ENCODE measurements at regions not wholly inside any gene's neighbourhood (a gene's known extent, or its start where the extent isn't known, plus 50 kb on each side); places are given as distances from the start of the nearest gene placed in this dataset.

DNA sequence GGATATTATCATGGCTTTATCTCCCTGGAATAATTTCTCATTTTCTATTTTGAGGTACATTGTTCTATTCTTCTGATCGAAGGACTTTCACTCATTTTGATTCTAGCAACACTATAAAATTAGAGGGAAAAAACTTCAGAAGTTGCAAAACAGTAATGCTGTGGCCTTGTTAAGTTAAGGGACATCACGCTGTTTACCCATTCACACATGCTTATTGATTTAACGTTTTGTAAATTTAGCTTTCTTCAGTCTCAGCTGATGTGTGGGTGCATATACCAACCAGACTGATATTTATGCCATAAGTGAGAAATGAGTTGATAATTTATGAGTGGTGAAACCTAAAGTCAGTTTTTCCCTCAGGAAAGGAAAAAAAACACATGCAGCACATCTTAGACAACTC lies 63.5 kb upstream of the RELN start:
- H3K9me3 ChIP-seq = no peaks in the 10 kb centered on the region
- no TSS peak for BruUV-seq (replicated peaks)
- H3K27me3 Mint-ChIP-seq (ENCODE audit: insufficient read depth, unreplicated experiment) = no peaks in the 10 kb centered on the region
- DNase-seq = no peak
- H3K36me3 Mint-ChIP-seq (ENCODE audit: insufficient read depth, unreplicated experiment) = peaks cover 5% of the 10 kb centered on the region
- peaks cover under 1% of the 10 kb centered on the region for H3K9me3 Mint-ChIP-seq (ENCODE audit: unreplicated experiment)
- H3K4me1 Mint-ChIP-seq (ENCODE audit: low read depth, unreplicated experiment) = no peaks in the 10 kb centered on the region
- H3K4me3 ChIP-seq (ENCODE audit: low read depth, low read length) = no peak overlapping the region
- H3K4me1 ChIP-seq = no peaks in the 10 kb centered on the region
- POLR2A ChIA-PET = no interaction called here
- intact Hi-C loops (cut with micrococcal nuclease; ENCODE audit: unreplicated experiment) = no loop called here
- H3K36me3 ChIP-seq (ENCODE audit: control insufficient read depth, insufficient read depth, low read length) = no peaks in the 10 kb centered on the region
- no peaks in the 10 kb centered on the region for H3K27me3 ChIP-seq (replicated peaks; ENCODE audit: control insufficient read depth, insufficient read depth, low read length)
- TF ChIP-seq, protein P1, sequence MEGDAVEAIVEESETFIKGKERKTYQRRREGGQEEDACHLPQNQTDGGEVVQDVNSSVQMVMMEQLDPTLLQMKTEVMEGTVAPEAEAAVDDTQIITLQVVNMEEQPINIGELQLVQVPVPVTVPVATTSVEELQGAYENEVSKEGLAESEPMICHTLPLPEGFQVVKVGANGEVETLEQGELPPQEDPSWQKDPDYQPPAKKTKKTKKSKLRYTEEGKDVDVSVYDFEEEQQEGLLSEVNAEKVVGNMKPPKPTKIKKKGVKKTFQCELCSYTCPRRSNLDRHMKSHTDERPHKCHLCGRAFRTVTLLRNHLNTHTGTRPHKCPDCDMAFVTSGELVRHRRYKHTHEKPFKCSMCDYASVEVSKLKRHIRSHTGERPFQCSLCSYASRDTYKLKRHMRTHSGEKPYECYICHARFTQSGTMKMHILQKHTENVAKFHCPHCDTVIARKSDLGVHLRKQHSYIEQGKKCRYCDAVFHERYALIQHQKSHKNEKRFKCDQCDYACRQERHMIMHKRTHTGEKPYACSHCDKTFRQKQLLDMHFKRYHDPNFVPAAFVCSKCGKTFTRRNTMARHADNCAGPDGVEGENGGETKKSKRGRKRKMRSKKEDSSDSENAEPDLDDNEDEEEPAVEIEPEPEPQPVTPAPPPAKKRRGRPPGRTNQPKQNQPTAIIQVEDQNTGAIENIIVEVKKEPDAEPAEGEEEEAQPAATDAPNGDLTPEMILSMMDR (IDR thresholded peaks at IDR 0.05; ENCODE audit: insufficient read depth in 1 of 2, low read depth in 1 of 2, low read length in 1 of 2, severe bottlenecking in 1 of 2, unreplicated experiment in 1 of 2) = no peak
- H3K27ac Mint-ChIP-seq (ENCODE audit: unreplicated experiment) = no peak overlapping the region
- CTCF ChIA-PET = no interaction called here
- H3K4me3 Mint-ChIP-seq (ENCODE audit: unreplicated experiment) = no peak overlapping the region

- H3K27me3 Mint-ChIP-seq (ENCODE audit: insufficient read depth, unreplicated experiment) = no peaks in the 10 kb centered on the region
- no peak overlapping the region for H3K27ac Mint-ChIP-seq (ENCODE audit: unreplicated experiment)
- CTCF ChIA-PET = no interaction called here
- DNase-seq = no peak
- H3K4me1 ChIP-seq = no peaks in the 10 kb centered on the region
- POLR2A ChIA-PET = no interaction called here
- H3K36me3 ChIP-seq (ENCODE audit: control insufficient read depth, insufficient read depth, low read length) = no peaks in the 10 kb centered on the region
- peaks cover 5% of the 10 kb centered on the region for H3K36me3 Mint-ChIP-seq (ENCODE audit: insufficient read depth, unreplicated experiment)
- no TSS peak for BruUV-seq (replicated peaks)
- TF ChIP-seq, protein P1 (IDR thresholded peaks at IDR 0.05; ENCODE audit: insufficient read depth in 1 of 2, low read depth in 1 of 2, low read length in 1 of 2, severe bottlenecking in 1 of 2, unreplicated experiment in 1 of 2) = no peak
- H3K27me3 ChIP-seq (replicated peaks; ENCODE audit: control insufficient read depth, insufficient read depth, low read length) = no peaks in the 10 kb centered on the region
- no peak overlapping the region for H3K4me3 Mint-ChIP-seq (ENCODE audit: unreplicated experiment)
- H3K4me1 Mint-ChIP-seq (ENCODE audit: low read depth, unreplicated experiment) = no peaks in the 10 kb centered on the region
- no peak overlapping the region for H3K4me3 ChIP-seq (ENCODE audit: low read depth, low read length)
- H3K9me3 ChIP-seq = no peaks in the 10 kb centered on the region
- no peaks in the 10 kb centered on the region for H3K9me3 Mint-ChIP-seq (ENCODE audit: unreplicated experiment)
- intact Hi-C loops (cut with micrococcal nuclease; ENCODE audit: unreplicated experiment) = no loop called here
Observed at GRCh38 chr7:104048055-104048454, 58.6 kb upstream of the RELN start.

DNA sequence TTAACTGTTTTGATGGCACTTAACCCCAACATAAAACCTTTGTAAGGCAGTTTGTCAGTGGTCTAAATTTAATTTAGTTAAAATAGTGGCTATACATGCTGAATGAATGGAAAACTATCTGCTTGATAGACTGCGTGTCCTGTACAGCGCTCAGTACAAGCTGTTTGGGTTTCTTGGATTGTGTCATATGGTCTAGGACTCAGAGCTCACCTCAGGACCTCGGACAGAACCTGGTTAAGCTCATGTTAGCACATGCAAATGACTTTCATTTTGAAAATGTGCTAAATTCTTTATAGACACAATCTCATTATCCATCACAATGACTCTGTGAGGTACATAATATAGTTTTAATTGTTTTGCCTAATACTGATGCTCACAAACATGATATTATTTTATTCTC lies 55.7 kb upstream of the RELN start:
- Mint-ChIP-seq H3K27ac (ENCODE audit: unreplicated experiment) (no peak overlapping the region), H3K4me1 (ENCODE audit: low read depth, unreplicated experiment) (no peaks in the 10 kb centered on the region), H3K4me3 (ENCODE audit: unreplicated experiment) (no peak overlapping the region), H3K9me3 (ENCODE audit: unreplicated experiment) (no peaks in the 10 kb centered on the region), H3K36me3 (ENCODE audit: insufficient read depth, unreplicated experiment) (no peaks in the 10 kb centered on the region), H3K27me3 (ENCODE audit: insufficient read depth, unreplicated experiment) (no peaks in the 10 kb centered on the region)
- DNase-seq = no peak
- Histone ChIP-seq H3K4me1 (no peaks in the 10 kb centered on the region; the same call in 1 of the 2 replicates), H3K4me3 (ENCODE audit: low read depth, low read length) (no peak overlapping the region), H3K36me3 (ENCODE audit: control insufficient read depth, insufficient read depth, low read length) (no peaks in the 10 kb centered on the region), H3K27me3 (replicated peaks; ENCODE audit: control insufficient read depth, insufficient read depth, low read length) (no peaks in the 10 kb centered on the region), H3K9me3 (no peaks in the 10 kb centered on the region)
- CTCF ChIA-PET = no interaction called here
- intact Hi-C loops (cut with micrococcal nuclease; ENCODE audit: unreplicated experiment) = no loop called here
- TF ChIP-seq, protein P1 (IDR thresholded peaks at IDR 0.05; ENCODE audit: insufficient read depth in 1 of 2, low read depth in 1 of 2, low read length in 1 of 2, severe bottlenecking in 1 of 2, unreplicated experiment in 1 of 2) = no peak
- POLR2A ChIA-PET = no interaction called here
- BruUV-seq (replicated peaks) = no TSS peak
